Testis (tissue), 2 donors: ENCODE measurements at regions not wholly inside any gene's neighbourhood (a gene's known extent, or its start where the extent isn't known, plus 50 kb on each side); places are given as distances from the start of the nearest gene placed in this dataset.

Source experiments
- DNase-seq: peaks from one replicate; pipeline ENCODE4 v3.0.0-alpha.2; 2019
- H3K27ac ChIP-seq, 2 donors: fragments of 200-600 bp; sonication (generic); one replicate each; pipeline ENCODE4 v1.5.1; 2019
- H3K27me3 ChIP-seq: fragments of 200-600 bp; sonication (generic); one replicate; pipeline ENCODE4 v1.5.1; 2019
- H3K36me3 ChIP-seq: fragments of 200-600 bp; sonication (generic); one replicate; pipeline ENCODE4 v1.5.1; 2017; ENCODE audit warnings: low read depth; ENCODE audit errors: missing control alignments
- H3K4me1 ChIP-seq: fragments of 200-600 bp; sonication (generic); one replicate; pipeline ENCODE4 v1.5.1; 2019
- H3K4me3 ChIP-seq, 2 donors: fragments of 200-600 bp; sonication (generic); one replicate each; pipeline ENCODE4 v1.5.1; 2017 to 2019
- H3K9me3 ChIP-seq: fragments of 200-600 bp; sonication (generic); one replicate; pipeline ENCODE4 v1.5.1; 2017
- CTCF ChIP-seq, 3 experiments: fragments of 450-650 bp in 2 of 3; fragments of 200-600 bp in 1 of 3; sonication (generic) in 1 of 3; IDR thresholded peaks; one replicate each; pipeline ENCODE4 v1.5.1; 2016 to 2019; ENCODE audit warnings: antibody characterized with exemption in 3 of 3, mild to moderate bottlenecking in 2 of 3, moderate library complexity in 1 of 3
- POLR2A ChIP-seq: fragments of 450-650 bp; IDR thresholded peaks from one replicate; pipeline ENCODE4 v1.6.1; 2017; ENCODE audit warnings: antibody characterized with exemption, mild to moderate bottlenecking, moderate library complexity
- WGBS, 2 donors: methylation state at CpG; one replicate each; pipeline ENCODE4 v1.1.5; 2018; 5-methylcytosine and 5-hydroxymethylcytosine counted together
- intact Hi-C: fragments of 100-400 bp; cut with DNase I; formaldehyde crosslinking; loops from one replicate; pipeline ENCODE4 v1.15.1; 2023; ENCODE audit warnings: low total_unique reads

GRCh38 chr22:22759371-22759770 is 115.0 kb downstream of the GGTLC2 start:
- no peaks in the 10 kb centered on the region for H3K27me3 ChIP-seq
- WGBS, 2 donors = 72 to 73% methylated on average over 6 of the region's 6 CpGs
- H3K36me3 ChIP-seq = no peaks in the 10 kb centered on the region
- no peak for DNase-seq
- H3K9me3 ChIP-seq = no peaks in the 10 kb centered on the region
- intact Hi-C loops = no loop called here
- H3K4me3 ChIP-seq = no peak overlapping the region
- TF ChIP-seq CTCF (IDR thresholded peaks at IDR 0.05) (no peak), POLR2A (no peak)
- H3K4me1 ChIP-seq = no peaks in the 10 kb centered on the region
- H3K27ac ChIP-seq = no peak overlapping the region

- DNase-seq = no peak
- WGBS, 2 donors = 81 to 87% methylated on average over 7 of the region's 7 CpGs
- intact Hi-C loops = no loop called here
- Histone ChIP-seq H3K27ac (no peak overlapping the region), H3K9me3 (no peaks in the 10 kb centered on the region), H3K36me3 (no peaks in the 10 kb centered on the region), H3K27me3 (no peaks in the 10 kb centered on the region), H3K4me3 (no peak overlapping the region), H3K4me1 (no peaks in the 10 kb centered on the region)
- TF ChIP-seq POLR2A = no peak
- TF ChIP-seq CTCF (IDR thresholded peaks at IDR 0.05) = no peak
These were observed 115.6 kb downstream of the GGTLC2 start for GRCh38 chr22:22759889-22760546.

GRCh38 chr22:22761606-22761962 is 117.2 kb downstream of the GGTLC2 start:
- WGBS, 2 donors = 90 to 97% methylated on average over 1 of the region's 1 CpG
- no peak for DNase-seq

GRCh38 chr22:22761963-22762772 is 117.8 kb downstream of the GGTLC2 start:
- no peak for DNase-seq
- H3K4me3 ChIP-seq = no peak overlapping the region
- no peaks in the 10 kb centered on the region for H3K9me3 ChIP-seq
- H3K27me3 ChIP-seq = no peaks in the 10 kb centered on the region
- no peak for TF ChIP-seq CTCF (IDR thresholded peaks at IDR 0.05)
- TF ChIP-seq POLR2A = no peak
- H3K36me3 ChIP-seq = no peaks in the 10 kb centered on the region
- H3K27ac ChIP-seq = no peak overlapping the region
- 95 to 96% methylated on average over 8 of the region's 8 CpGs for WGBS, 2 donors
- no peaks in the 10 kb centered on the region for H3K4me1 ChIP-seq
- intact Hi-C loops = no loop called here

More at GRCh38 chr22:22761606-22761962, 117.2 kb downstream of the GGTLC2 start:
- H3K4me3 ChIP-seq = no peak overlapping the region
- H3K27ac ChIP-seq = no peak overlapping the region
- H3K36me3 ChIP-seq = no peaks in the 10 kb centered on the region
- no peaks in the 10 kb centered on the region for H3K9me3 ChIP-seq
- H3K4me1 ChIP-seq = no peaks in the 10 kb centered on the region
- H3K27me3 ChIP-seq = no peaks in the 10 kb centered on the region
- no peak for TF ChIP-seq POLR2A
- TF ChIP-seq CTCF (IDR thresholded peaks at IDR 0.05) = no peak
- intact Hi-C loops = no loop called here
